HG02798 (cell line): ENCODE measurements at regions not wholly inside any gene's neighbourhood (a gene's known extent, or its start where the extent isn't known, plus 50 kb on each side); places are given as distances from the start of the nearest gene placed in this dataset.
"Not testable (repeated sequence)": the region's sequence is repeated elsewhere in the genome, so short reads cannot be mapped to it uniquely, and the experiment has no call there.

Experiments used
- ATAC-seq: cut with Tn5 transposase; IDR thresholded peaks from one replicate; pipeline ENCODE4 v1.9.1; 2021; ENCODE audit warnings: mild to moderate bottlenecking; ENCODE audit not compliant: unreplicated experiment, poor library complexity

DNA sequence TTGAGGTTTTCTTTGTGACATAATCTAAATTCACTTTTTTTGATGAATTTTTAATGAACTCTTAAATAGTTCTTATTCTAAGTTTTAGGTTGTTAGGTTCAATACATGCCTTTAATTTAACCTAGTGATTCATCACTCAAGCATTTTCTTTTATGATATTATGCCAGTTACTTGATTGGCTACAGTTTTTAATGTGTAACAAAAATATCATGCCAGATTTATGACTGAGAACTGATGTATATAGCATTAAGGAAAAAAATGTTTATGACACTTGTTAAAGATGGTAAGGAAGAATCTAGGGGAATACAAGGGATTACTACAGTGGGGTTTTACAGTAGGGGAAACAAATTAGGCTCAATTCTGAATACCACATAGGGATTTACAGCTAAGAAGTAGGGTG, 103.1 kb downstream of the VGLL3 start:
- ATAC-seq = no peak

DNA sequence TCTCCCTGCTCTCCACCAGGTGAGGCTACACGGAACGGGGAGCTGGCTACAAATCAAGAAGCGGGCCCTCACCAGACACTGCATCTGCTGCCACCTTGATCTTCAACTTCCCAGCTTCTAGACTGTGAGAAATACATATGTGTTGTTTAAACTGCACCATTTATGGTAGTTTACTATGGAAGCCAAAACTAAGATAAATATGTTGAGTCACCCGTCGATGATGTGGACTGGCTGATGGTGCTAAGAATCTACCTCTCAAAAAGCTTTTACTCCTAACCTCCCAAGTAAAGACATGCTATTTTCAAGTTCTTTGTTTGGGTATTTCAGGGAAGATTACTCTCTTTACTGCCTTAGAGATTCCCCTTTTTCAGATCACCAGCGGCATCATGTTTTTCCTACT, 110.9 kb downstream of the VGLL3 start:
- no peak for ATAC-seq

DNA sequence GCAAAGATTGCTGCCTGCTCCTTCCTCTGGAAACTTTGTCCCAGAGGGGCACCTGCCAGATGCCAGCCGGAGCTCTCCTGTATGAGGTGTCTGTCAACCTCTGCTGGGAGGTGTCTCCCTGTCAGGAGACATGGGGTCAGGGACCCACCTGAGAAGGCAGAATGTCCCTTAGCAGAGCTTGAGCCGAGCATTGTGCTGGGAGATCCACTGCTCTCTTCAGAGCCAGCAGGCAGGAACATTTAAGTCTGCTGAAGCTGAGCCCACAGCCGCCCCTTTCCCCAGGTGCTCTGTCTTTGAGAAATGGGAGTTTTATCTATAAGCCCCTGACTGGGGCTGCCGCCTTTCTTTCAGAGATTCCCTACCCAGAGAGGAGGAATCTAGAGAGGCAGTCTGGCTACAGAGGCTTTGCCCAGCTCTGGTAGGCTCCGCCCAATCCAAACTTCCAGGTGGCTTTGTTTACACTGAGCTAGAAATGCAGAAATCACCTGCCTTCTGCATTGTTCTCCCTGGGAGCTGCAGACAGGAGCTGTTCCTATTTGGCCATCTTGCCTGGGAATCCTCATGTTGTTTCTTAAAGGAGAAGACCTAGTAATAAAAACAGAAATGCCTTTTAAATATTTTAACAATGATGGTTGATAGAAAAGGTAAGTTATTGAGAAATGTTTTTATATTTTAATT, 114.3 kb downstream of the VGLL3 start:
- not testable (repeated sequence) for ATAC-seq

DNA sequence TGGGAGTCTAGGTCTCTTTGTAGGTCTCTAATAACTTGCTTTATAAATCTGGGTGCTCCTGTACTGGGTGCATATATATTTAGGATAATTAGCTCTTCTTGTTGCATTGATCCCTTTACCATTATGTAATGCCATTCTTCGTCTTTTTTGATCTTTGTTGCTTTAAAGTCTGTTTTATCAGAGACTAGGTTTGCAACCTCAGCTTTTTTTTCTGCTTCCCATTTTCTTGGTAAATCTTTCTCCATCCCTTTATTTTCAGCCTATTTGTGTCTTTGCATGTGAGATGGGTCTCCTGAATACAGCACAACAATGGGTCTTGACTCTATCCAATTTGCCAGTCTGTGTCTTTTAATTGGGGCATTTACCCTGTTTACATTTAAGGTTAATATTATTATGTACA, 116.2 kb downstream of the VGLL3 start:
- ATAC-seq = not testable (repeated sequence)

DNA sequence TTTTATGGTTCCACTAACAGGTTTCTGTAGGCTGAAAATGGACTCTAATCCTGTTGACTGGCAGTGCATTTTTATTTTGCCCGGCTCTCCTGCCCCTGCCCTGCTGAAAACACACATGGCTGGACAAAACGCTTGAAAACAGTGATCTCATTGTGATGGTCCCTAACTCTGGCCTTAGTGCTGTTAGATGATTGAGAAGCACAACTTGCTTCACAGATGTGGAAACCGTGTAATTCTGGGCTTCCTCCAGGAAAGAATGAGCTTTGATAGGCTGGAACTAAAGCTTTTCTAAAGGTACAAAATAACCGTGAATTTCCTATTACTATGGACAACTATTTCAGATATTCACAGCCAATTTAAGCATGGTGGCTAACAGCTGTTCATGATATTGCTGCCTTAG, 121.4 kb downstream of the VGLL3 start:
- ATAC-seq = no peak

DNA sequence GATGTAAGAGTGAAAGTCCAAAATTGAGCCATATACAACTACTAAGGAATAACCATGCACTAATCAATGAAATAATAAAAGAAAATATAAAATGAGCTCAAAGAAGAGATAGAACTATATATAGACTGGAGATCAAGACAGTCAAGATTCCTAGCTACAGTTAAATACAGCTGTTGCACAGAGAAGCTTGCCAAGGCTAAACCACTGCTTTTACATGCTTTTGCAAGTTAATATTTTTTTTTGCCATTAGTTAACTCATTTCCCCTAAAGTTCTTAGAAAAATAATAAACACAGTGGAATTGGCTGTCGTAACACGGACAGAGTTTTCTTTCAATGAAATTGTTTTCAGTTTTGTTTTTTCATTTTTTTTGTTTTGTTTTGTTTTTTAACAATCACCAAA, 123.0 kb downstream of the VGLL3 start:
- no peak for ATAC-seq

DNA sequence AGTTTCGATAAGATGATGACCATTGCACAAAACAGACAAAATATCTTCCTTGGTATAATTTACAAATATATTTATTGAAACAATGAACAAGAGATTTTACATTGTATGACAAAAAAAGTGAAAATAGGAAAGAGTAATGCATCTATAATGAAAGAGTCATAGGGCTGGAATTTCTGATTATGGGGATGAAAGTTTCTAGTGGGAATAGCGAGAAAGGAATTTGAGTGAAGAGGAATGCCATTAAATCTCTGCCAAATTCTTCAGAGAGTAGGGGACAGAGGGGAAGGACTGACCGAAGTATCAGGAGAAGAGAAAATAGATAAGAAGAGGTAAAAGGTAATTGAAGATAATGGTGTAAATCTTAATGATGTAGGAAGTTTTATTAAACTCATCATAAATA, 125.4 kb downstream of the VGLL3 start:
- ATAC-seq = no peak

DNA sequence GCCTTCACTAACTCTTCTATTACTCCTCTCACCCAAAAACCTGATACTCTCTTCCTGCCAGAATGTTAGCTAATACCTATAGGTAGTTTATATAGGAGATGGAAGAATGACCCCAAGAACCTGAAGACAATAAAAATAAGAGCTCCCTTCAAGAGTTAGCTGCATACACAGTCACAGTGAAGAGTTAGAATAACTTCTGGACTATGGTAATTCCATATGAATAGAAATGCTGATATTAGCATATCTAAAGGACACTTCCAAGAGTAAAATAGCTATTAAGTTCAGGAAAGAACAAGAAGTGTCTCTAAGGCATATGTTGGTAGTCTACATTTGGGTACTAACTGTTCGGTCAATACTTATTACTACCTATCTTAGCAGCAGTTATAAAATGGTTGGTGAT, 134.2 kb downstream of the VGLL3 start:
- ATAC-seq = no peak

DNA sequence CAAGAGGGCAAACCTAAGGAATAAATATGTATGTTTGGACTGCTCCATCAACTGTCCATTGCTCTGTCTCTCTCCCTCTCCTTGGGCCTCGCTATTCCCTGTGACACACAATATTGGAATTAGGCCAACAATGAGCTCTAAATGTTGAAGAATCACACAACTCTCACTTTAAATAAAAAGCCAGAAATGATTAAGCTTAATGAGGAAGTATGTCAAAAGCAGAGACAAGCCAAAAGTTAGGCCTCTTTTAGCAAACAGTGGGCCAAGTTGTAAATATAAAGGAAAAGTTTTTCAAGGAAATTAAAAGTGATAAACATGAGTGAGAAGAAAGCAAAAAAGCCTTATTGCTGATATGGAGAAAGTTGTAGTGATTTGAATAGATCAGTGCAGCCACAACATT, 141.0 kb downstream of the VGLL3 start:
- ATAC-seq = no peak

DNA sequence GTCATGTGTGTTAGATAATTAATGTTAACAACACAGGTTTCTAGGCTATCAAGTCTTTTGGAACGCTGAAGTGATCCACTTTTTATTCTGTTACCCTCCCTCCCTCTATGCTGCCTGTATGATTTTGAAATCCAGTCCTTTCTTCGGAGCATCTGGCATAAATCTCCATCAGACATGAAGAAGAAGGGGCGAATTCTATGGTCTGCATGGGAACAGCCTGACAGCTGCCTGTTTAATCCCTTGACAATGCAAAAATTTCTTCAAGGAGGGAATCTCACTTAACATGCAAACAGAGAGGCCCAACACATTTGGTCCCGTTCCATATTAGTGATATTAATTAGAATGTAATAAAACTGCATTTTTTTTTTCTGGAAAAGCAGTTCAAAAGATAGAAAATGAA, 145.2 kb downstream of the VGLL3 start:
- ATAC-seq = no peak

DNA sequence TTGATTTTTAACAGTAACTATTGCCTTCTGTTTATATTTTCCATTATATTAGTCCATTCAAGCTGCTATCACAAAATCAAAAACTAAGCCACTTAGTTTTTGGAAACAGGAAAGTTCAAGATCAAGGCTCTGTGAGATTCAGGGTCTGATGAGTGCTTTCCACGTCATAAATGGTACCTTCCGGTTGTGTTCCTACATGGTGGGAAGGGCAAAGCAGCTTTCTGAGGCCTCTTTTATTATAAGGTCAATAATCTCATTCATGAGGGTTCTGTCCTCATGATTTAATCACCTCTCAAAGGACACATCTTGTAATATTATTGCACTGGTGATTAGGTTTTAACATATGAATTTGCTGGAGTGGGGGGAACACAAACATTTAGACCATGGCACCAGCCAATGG, 152.0 kb downstream of the VGLL3 start:
- no peak for ATAC-seq

DNA sequence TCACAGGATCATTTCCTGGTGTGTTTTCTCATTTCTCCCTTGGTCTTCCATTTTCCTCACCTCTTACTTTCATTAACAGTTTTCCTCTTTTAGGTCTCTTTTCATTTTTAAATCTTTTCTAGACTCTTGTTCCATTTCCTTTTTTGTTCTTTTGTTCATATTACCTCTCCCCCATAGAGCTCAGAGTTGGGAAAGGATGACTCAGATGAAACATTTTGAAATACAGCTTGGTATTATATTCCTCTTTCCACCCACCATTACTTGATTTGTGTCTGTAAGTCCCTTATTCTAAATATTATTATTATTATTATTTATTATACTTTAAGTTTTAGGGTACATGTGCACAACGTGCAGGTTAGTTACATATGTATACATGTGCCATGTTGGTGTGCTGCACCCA, 153.1 kb downstream of the VGLL3 start:
- ATAC-seq = no peak

DNA sequence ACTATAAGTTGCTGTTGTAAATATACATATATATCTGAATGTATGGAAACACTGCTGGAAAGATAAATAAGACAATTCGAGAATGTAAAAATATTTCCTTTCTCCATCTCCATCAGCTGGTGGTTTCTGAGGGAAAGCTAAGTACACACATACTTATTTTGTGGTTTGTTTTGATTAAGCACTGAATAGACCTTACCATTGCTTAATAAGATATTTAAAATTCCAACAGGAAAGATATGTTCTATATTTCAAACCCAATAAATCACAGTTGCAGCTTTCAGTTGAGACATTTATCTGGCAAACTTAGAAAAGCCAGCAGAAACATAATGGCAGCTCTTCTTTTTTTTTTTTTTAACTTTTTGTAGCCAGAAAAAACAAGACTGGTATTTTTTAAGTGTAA, 160.4 kb downstream of the VGLL3 start:
- ATAC-seq = no peak

DNA sequence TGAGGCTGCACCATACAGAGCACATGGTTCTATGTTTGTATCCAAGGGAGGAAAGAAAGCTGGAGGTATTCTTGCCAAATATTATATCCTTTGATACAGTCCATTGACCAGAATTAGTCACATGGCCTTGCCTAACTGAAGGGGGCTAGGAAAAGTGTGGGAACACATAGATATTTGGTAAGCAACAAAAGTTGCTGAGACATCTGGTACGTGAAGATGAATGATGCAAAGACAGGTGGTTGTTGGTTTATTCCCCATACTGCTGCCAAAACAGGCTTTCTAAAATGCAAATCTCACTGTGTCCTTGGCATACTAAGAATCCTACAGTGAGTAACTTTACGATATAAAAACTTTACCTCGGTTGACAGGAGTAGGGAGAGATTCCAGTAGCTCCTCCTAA, 162.2 kb downstream of the VGLL3 start:
- ATAC-seq = no peak

DNA sequence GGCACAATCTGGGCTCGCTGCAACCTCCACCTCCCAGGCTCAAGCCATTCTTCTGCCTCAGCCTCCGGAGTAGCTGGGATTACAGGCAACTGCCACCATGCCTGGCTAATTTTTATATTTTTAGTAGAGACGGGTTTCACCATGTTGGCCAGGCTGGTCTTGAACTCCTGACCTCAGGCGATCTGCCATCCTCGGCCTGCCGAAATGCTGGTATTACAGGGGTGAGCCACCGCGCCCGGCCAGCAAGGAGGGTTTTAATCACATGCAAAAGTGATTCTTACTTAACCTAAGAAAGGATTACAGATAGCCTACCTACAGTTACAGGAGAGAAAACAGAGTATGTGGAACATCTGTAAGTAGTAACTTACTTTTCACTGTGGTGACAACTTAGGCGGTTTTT, 163.4 kb downstream of the VGLL3 start:
- not testable (repeated sequence) for ATAC-seq

DNA sequence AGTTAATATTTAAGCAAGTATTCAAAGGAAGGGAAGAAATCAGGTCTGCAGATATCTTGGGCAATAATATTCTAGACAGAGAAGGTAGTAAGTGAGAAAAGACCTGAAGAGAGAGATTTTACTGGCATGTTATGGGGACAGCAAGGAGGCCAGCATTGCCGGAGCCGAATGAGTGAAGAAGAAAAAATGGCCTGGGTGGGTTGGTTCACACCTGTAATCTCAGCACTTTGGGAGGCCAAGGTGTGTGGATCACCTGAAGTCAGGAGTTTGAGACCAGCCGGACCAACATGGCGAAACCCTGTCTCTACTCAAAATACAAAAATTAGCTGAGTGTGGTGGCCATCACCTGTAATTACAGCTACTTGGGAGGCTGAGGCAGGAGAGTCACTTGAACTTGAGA, 164.7 kb downstream of the VGLL3 start:
- no peak for ATAC-seq

DNA sequence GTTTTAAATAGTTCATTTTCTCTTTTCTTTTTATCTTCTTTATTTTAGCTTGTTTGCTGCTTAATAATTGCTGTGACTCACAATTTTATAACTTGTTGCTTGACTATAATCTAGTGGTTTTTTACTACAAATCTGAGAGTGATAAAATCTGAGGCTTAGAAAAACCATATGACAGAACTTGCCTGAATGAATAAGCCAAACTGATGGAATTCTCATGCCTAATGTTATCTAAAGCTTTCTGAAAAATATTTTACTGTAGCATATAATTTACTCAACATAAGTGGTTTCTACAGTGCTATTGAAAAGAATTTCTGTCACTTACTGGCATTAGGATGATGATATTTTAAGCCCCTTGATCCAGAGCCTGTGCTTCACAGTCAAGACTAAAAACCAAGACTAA, 175.1 kb downstream of the VGLL3 start:
- no peak for ATAC-seq

DNA sequence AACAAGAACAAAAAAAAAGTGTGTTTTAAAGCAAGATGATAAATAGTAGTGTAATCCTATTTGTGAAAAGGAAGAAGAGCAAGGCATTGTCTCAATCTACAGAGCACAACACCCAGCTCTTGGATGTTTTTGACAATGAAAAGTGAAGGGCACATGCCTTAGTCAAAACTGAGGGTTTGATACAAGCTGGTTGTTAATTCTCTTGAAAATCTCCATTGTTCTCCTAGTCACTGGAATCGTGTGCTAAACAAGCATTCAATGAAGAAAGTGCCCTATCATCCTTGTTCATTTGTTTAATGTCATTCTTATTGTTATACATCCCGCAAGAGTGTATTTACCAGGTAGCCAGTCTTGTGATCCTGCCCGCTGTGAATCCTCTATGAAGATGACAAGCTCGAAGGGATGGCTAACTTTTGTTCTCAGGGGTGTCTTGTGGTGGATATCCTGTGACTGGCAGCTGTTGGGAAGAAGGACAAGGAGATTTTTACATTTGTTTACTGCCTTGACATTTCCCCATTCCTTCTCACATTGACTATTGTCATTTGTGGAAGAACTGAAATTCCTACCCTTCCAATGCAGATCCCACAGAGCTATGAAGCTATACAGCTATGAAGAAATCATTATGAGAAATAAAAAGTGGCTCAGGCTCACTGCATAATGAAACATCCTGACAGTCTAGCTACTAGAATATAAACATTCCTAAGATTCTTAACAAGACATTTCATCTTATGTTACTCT, 175.9 kb downstream of the VGLL3 start:
- no peak for ATAC-seq

DNA sequence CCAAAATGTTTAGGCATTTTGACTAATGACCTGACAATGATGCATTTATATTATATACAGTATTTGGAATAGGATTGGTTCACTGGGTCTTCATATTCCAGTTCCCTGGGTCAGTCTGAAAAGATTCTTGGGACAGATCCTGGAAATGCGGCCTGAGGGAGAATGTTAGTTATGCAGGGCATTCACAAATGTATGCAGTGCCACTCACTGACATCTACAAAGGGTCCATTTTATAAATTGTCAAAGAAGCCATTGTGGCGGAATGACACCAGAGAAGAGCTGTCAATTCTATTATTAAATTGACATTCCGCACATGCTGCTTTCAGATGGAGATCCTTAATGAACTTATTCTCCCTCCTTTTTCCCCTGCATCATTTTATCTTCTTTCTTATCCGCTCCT, 176.6 kb downstream of the VGLL3 start:
- ATAC-seq = no peak

DNA sequence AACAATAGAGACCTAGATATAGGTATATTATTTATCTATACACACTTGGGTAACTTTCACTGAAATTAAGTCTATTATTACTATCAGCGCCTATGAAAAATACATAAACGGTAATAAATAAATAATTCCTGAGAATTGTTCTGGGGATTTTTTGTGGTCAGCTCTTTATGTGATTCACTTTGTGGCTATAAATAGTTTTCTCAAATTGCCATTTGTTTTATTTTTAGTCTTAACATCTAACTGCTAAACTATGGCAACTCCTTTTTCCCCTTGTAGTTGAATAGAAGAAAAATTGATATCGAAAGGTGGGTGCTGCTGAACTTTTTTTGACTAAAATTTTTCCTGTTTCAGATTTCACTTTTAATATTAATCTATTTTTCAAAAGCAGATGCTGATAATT, 189.0 kb downstream of the VGLL3 start:
- no peak for ATAC-seq

DNA sequence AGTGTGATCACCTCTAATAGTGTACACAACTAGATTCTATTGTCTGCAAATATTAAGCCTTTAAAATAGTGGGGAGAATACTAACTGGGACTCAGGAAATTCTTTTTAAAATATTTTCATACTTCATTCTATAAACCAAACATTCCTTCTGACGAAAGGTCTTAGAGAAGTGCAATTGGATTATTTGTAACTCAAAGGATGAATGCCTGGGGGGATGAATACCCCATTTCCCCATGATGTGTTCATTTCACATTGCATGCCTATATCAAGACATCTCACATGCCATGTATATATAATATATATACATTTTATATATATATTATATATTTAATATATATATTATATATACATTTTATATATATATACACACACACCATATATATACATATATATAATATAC, 189.9 kb downstream of the VGLL3 start:
- ATAC-seq = no peak

DNA sequence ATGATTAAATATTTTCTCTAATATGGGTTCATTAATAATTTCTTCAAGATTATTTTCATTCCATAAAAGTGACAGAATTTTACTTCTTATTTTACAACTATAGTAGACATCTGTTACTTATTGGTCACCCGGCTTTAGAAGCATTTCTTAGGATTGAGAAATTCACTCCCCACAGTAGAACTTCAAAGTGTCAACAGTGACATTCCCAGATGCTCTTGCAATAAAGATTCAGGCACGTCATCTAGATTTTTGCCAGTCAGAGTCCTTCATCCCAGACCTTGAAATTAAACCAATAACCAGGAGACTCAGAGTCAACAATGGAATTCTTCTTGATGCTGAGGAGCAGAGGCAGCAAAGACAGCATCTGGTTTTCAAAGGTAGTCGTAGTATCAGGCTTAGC, 190.8 kb downstream of the VGLL3 start:
- ATAC-seq = no peak
